Panc1 (cell line): ENCODE measurements at regions not wholly inside any gene's neighbourhood (a gene's known extent, or its start where the extent isn't known, plus 50 kb on each side); places are given as distances from the start of the nearest gene placed in this dataset.

Experiments
- CTCF ChIP-seq: fragments of 450-650 bp; IDR thresholded peaks from 2 replicates; pipeline ENCODE4 v1.5.1; 2017; ENCODE audit warnings: mild to moderate bottlenecking
- POLR2AphosphoS5 ChIP-seq: IDR thresholded peaks from 2 replicates; pipeline ENCODE4 v1.6.1; 2012; ENCODE audit warnings: mild to moderate bottlenecking, low read depth, low read length, moderate library complexity
- REST ChIP-seq, 2 experiments: IDR thresholded peaks; 2 replicates each; pipeline ENCODE4 v1.6.1; 2011 to 2012; ENCODE audit warnings: low read depth in 2 of 2, control low read depth in 1 of 2, low read length in 1 of 2, mild to moderate bottlenecking in 1 of 2, moderate library complexity in 1 of 2; ENCODE audit not compliant: insufficient read depth in 1 of 2

GRCh38 chr12:61098031-61098580 is 1162.1 kb upstream of the USP15 start:
- no peak for TF ChIP-seq REST (IDR thresholded peaks at IDR 0.05; ENCODE audit: insufficient read depth in 1 of 2, low read depth in 2 of 2, low read length in 1 of 2)
- TF ChIP-seq CTCF: no peak
- no peak for TF ChIP-seq POLR2AphosphoS5
